Osteocyte (in vitro differentiated cells): ENCODE measurements at regions not wholly inside any gene's neighbourhood (a gene's known extent, or its start where the extent isn't known, plus 50 kb on each side); places are given as distances from the start of the nearest gene placed in this dataset.

Source experiments
- DNase-seq: peaks from one replicate; pipeline ENCODE4 v3.0.0; 2021; ENCODE audit warnings: mixed read lengths; ENCODE audit not compliant: unreplicated experiment; ENCODE audit errors: extremely low spot score
- H3K27ac Mint-ChIP-seq: one replicate; pipeline ENCODE4 v1.8.0; 2021; ENCODE audit warnings: mild to moderate bottlenecking, mixed read lengths; ENCODE audit not compliant: unreplicated experiment
- H3K27me3 Mint-ChIP-seq: one replicate; pipeline ENCODE4 v1.8.0; 2021; ENCODE audit warnings: mixed read lengths; ENCODE audit not compliant: unreplicated experiment
- H3K36me3 Mint-ChIP-seq: one replicate; pipeline ENCODE4 v1.8.0; 2021; ENCODE audit warnings: mixed read lengths; ENCODE audit not compliant: unreplicated experiment
- H3K4me1 Mint-ChIP-seq: one replicate; pipeline ENCODE4 v1.8.0; 2021; ENCODE audit warnings: mixed read lengths; ENCODE audit not compliant: unreplicated experiment
- H3K4me3 Mint-ChIP-seq: one replicate; pipeline ENCODE4 v1.8.0; 2021; ENCODE audit warnings: mild to moderate bottlenecking, moderate library complexity, mixed read lengths; ENCODE audit not compliant: unreplicated experiment
- H3K9me3 Mint-ChIP-seq: one replicate; pipeline ENCODE4 v1.8.0; 2021; ENCODE audit warnings: mixed read lengths; ENCODE audit not compliant: unreplicated experiment
- TF ChIP-seq, protein P1 (sequence below): fragments of 200-600 bp; sonication (generic); IDR thresholded peaks from 2 replicates; pipeline ENCODE4 v1.5.0; 2021; ENCODE audit warnings: antibody characterized with exemption, mild to moderate bottlenecking, moderate library complexity

DNA sequence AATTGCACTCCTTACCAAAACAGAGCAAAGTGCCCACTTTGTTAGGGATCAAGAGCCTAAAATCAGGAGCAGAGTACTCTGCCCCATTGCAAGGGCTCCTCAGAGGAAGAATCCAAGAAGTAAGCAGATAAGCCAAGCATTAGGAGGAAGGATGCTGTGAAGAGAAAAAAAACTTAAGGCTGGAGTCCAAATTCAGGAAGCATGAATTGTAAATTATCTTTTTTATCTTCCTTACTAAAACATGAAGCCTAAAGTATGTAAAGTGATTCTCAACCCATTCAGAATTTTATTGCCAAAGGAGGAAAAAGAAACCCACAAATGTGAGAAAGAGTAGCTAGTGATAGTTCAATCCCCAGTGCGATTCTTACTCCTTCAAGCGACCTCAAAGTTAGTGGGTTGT, 523.9 kb downstream of the TAF11L14 start:
- peaks cover 3% of the 10 kb centered on the region for H3K27me3 Mint-ChIP-seq
- TF ChIP-seq, protein P1, sequence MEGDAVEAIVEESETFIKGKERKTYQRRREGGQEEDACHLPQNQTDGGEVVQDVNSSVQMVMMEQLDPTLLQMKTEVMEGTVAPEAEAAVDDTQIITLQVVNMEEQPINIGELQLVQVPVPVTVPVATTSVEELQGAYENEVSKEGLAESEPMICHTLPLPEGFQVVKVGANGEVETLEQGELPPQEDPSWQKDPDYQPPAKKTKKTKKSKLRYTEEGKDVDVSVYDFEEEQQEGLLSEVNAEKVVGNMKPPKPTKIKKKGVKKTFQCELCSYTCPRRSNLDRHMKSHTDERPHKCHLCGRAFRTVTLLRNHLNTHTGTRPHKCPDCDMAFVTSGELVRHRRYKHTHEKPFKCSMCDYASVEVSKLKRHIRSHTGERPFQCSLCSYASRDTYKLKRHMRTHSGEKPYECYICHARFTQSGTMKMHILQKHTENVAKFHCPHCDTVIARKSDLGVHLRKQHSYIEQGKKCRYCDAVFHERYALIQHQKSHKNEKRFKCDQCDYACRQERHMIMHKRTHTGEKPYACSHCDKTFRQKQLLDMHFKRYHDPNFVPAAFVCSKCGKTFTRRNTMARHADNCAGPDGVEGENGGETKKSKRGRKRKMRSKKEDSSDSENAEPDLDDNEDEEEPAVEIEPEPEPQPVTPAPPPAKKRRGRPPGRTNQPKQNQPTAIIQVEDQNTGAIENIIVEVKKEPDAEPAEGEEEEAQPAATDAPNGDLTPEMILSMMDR, result no peak
- no peak for DNase-seq
- no peak overlapping the region for H3K27ac Mint-ChIP-seq
- H3K36me3 Mint-ChIP-seq, result peaks cover 2% of the 10 kb centered on the region
- H3K9me3 Mint-ChIP-seq, result peaks cover 10% of the 10 kb centered on the region
- H3K4me3 Mint-ChIP-seq, result no peak overlapping the region
- H3K4me1 Mint-ChIP-seq, result no peaks in the 10 kb centered on the region

DNA sequence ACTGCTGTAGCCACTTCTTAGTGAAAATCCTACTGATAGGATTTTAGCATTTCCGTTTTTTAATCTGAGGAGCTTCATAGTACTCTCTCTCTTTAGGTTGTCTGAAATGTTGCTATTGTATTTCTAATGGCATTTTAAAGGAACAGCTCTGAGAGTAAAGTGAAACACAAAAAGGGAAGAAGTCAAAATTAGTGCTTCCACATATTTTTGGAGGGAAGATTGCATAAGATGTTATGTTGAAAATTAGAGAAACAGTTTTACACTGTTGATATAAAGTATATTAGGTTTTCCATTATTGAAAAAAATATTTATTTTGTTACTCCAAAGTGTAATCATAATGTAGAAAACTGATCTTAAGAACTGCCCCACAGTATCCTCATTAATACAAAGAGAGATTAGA, 525.1 kb downstream of the TAF11L14 start:
- Mint-ChIP-seq H3K36me3 (peaks cover 2% of the 10 kb centered on the region), H3K27me3 (peaks cover 3% of the 10 kb centered on the region), H3K4me1 (no peaks in the 10 kb centered on the region), H3K9me3 (peaks cover 14% of the 10 kb centered on the region), H3K27ac (no peak overlapping the region), H3K4me3 (no peak overlapping the region)
- TF ChIP-seq, protein P1, result no peak
- no peak for DNase-seq

GRCh38 chr5:18171684-18172083, 537.4 kb downstream of the TAF11L14 start:
- H3K27me3 Mint-ChIP-seq, result peaks cover 12% of the 10 kb centered on the region
- TF ChIP-seq, protein P1, result no peak
- H3K4me3 Mint-ChIP-seq, result no peak overlapping the region
- H3K36me3 Mint-ChIP-seq, result no peaks in the 10 kb centered on the region
- H3K27ac Mint-ChIP-seq, result no peak overlapping the region
- DNase-seq, result no peak
- no peaks in the 10 kb centered on the region for H3K4me1 Mint-ChIP-seq
- H3K9me3 Mint-ChIP-seq, result peaks cover 5% of the 10 kb centered on the region

- no peak overlapping the region for H3K27ac Mint-ChIP-seq
- H3K9me3 Mint-ChIP-seq, result no peaks in the 10 kb centered on the region
- TF ChIP-seq, protein P1, result no peak
- no peaks in the 10 kb centered on the region for H3K4me1 Mint-ChIP-seq
- H3K36me3 Mint-ChIP-seq, result no peaks in the 10 kb centered on the region
- DNase-seq, result no peak
- peaks cover 40% of the 10 kb centered on the region for H3K27me3 Mint-ChIP-seq
- no peak overlapping the region for H3K4me3 Mint-ChIP-seq
Measured at GRCh38 chr5:18179579-18179978, 545.3 kb downstream of the TAF11L14 start.

DNA sequence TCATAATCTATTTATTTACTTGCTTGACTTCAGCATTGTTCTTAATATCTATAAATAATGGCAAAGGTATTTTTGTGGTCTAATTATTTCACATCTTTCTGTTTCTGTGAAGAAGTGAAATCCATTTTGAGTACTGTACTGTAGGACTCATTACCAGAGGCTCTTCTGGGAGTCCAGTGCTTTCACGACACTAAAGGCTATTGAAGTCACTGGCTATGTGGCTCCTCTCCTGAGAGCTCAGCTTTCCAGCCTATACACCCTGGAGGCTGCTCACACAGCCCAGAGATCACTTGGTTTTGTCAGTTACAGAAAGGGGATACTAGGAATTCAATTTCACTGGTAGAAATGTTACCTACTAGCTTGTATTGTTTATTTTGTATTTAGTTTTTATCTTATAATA, 547.3 kb downstream of the TAF11L14 start:
- Mint-ChIP-seq H3K36me3 (no peaks in the 10 kb centered on the region), H3K4me3 (no peak overlapping the region), H3K27me3 (peaks cover 40% of the 10 kb centered on the region), H3K9me3 (no peaks in the 10 kb centered on the region), H3K4me1 (no peaks in the 10 kb centered on the region), H3K27ac (no peak overlapping the region)
- DNase-seq, result no peak
- TF ChIP-seq, protein P1, result no peak
